HEK293T (cell line): ENCODE measurements at regions not wholly inside any gene's neighbourhood (a gene's known extent, or its start where the extent isn't known, plus 50 kb on each side); places are given as distances from the start of the nearest gene placed in this dataset.

Source experiments
- CTCF ChIA-PET: fragments of 350-600 bp; formaldehyde crosslinking; extraction: SDS; loops from one replicate; lab custom pipeline; 2021; ENCODE audit warnings: antibody characterized with exemption, inconsistent platforms; lab: Yijun Ruan, JAX
- POLR2A ChIA-PET: fragments of 350-600 bp; formaldehyde crosslinking; extraction: SDS; loops from one replicate; lab custom pipeline; 2020; ENCODE audit warnings: antibody characterized with exemption, inconsistent platforms; lab: Yijun Ruan, JAX
- DNase-seq: peaks from one replicate; pipeline ENCODE4 v3.0.0; 2012; ENCODE audit warnings: mixed read lengths; ENCODE audit errors: extremely low spot score
- ARNT ChIP-seq: fragments of 450-650 bp; IDR thresholded peaks from 2 replicates; pipeline ENCODE4 v1.6.1; 2017; ENCODE audit warnings: mild to moderate bottlenecking
- BHLHE40 ChIP-seq: fragments of 450-650 bp; IDR thresholded peaks from 2 replicates; pipeline ENCODE4 v1.6.1; 2016; ENCODE audit warnings: mild to moderate bottlenecking, moderate library complexity, borderline replicate concordance
- CTBP1 ChIP-seq: fragments of 450-650 bp; IDR thresholded peaks from 2 replicates; pipeline ENCODE4 v1.6.1; 2016; ENCODE audit warnings: borderline replicate concordance
- ELF4 ChIP-seq: fragments of 450-650 bp; IDR thresholded peaks from 2 replicates; pipeline ENCODE4 v1.6.1; 2017; ENCODE audit warnings: antibody characterized with exemption
- FOXA1 ChIP-seq: fragments of 450-650 bp; IDR thresholded peaks from 2 replicates; pipeline ENCODE4 v1.6.1; 2016; ENCODE audit warnings: mild to moderate bottlenecking
- FOXK2 ChIP-seq: fragments of 450-650 bp; IDR thresholded peaks from 2 replicates; pipeline ENCODE4 v1.6.1; 2016; ENCODE audit warnings: mild to moderate bottlenecking
- FOXM1 ChIP-seq: fragments of 450-650 bp; IDR thresholded peaks from 2 replicates; pipeline ENCODE4 v1.6.1; 2017; ENCODE audit warnings: mild to moderate bottlenecking, borderline replicate concordance
- HDGF ChIP-seq: fragments of 450-650 bp; IDR thresholded peaks from 2 replicates; pipeline ENCODE4 v1.6.1; 2017; ENCODE audit warnings: antibody characterized with exemption, borderline replicate concordance
- L3MBTL2 ChIP-seq: fragments of 450-650 bp; conservative IDR thresholded peaks from 2 replicates; pipeline ENCODE4 v1.6.1; 2016; ENCODE audit warnings: mild to moderate bottlenecking
- LEF1 ChIP-seq: fragments of 450-650 bp; IDR thresholded peaks from 2 replicates; pipeline ENCODE4 v1.6.1; 2017; ENCODE audit warnings: mild to moderate bottlenecking, borderline replicate concordance
- NFRKB ChIP-seq: fragments of 450-650 bp; IDR thresholded peaks from 2 replicates; pipeline ENCODE4 v1.6.1; 2016; ENCODE audit warnings: mild to moderate bottlenecking, moderate library complexity
- SP1 ChIP-seq: fragments of 450-650 bp; IDR thresholded peaks from 2 replicates; pipeline ENCODE4 v1.6.1; 2017
- SUZ12 ChIP-seq: fragments of 450-650 bp; IDR thresholded peaks from 2 replicates; pipeline ENCODE4 v1.6.1; 2016; ENCODE audit warnings: mild to moderate bottlenecking
- TARDBP ChIP-seq: fragments of 450-650 bp; IDR thresholded peaks from 2 replicates; pipeline ENCODE4 v1.6.1; 2016
- ZNF384 ChIP-seq: fragments of 450-650 bp; IDR thresholded peaks from 2 replicates; pipeline ENCODE4 v1.6.1; 2016
- TF ChIP-seq, protein P1 (sequence below): fragments of 450-650 bp; IDR thresholded peaks from 2 replicates; pipeline ENCODE4 v1.6.1; 2016

DNA sequence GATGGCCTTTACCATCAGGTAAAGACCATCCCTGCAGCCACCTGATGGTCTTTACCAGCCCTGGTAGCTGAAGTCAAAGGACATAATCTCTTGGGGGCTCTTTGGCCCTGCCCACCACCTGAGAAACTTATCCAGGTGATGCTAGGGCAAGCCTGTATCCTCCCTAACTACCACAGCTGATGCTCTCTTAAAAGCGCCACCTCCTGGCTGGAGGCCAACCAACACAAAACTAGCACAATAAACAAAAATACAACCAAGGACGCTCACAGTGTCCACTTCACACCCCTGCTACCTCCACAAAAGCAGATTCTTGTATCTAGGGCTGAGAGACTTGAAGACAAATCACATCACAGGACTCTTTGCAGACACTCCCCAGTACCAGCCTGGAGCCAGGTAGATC, 357.1 kb upstream of the POU3F1 start:
- ChIA-PET POLR2A (no interaction called here), CTCF (no interaction called here)
- DNase-seq, result no peak
- TF ChIP-seq L3MBTL2, result no peak
- no peak for TF ChIP-seq TARDBP
- TF ChIP-seq, protein P1, sequence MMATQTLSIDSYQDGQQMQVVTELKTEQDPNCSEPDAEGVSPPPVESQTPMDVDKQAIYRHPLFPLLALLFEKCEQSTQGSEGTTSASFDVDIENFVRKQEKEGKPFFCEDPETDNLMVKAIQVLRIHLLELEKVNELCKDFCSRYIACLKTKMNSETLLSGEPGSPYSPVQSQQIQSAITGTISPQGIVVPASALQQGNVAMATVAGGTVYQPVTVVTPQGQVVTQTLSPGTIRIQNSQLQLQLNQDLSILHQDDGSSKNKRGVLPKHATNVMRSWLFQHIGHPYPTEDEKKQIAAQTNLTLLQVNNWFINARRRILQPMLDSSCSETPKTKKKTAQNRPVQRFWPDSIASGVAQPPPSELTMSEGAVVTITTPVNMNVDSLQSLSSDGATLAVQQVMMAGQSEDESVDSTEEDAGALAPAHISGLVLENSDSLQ, result no peak
- TF ChIP-seq LEF1, result no peak
- no peak for TF ChIP-seq NFRKB
- TF ChIP-seq BHLHE40, result no peak
- no peak for TF ChIP-seq FOXK2
- no peak for TF ChIP-seq HDGF
- no peak for TF ChIP-seq ARNT

DNA sequence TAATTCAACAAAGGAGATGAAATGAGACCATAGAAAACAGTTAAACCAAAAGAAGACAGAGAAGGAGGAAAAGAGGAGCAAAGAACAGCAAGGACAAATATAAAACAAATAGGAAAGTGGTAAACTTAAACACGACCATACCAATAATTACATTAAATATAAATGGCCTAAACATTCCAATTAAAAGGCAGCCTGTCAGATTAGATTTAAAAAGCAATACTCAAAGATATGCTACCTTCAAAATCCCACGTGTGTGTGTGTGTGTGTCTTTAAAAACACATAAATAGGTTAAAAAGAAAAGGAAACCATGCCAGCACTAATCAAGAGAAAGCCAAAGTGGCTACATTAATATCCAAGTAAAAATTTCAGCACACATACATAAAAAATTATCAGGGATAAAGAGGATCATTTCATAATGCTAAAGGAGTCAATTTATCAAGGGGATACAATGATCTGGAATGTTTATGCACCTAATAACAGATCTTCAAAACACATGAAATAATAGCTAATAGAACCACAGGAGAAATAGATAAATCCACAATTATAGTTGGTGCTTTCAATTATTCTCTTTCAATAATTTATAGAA, 355.7 kb upstream of the POU3F1 start:
- CTCF ChIA-PET, result no interaction called here
- DNase-seq, result no peak
- POLR2A ChIA-PET, result no interaction called here

DNA sequence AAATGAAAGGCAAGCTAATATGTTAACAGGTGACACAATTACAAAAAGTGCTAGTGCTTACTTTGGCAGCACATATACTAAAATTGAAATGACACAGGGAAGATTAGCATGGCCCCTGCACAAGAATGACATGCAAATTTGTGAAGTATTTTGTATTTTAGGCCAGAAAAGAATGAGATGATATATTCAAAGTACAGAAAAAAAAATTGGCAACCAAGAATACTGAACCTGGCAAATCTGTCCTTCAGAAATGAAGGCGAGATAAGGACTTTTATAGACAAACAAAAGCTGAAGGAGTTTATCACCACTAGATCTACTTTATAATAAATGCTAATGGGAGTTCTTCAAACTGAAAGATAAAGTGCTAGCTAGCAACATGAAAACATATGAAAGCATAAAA, 350.0 kb upstream of the POU3F1 start:
- no peak for DNase-seq
- ChIA-PET CTCF (no interaction called here), POLR2A (no interaction called here)
- TF ChIP-seq NFRKB (no peak), FOXM1 (no peak), ZNF384 (no peak), LEF1 (no peak), ELF4 (no peak), CTBP1 (no peak), BHLHE40 (no peak), FOXA1 (no peak), SP1 (no peak), L3MBTL2 (no peak)

More for the DNA sequence above, 355.7 kb upstream of the POU3F1 start:
- TF ChIP-seq BHLHE40, result no peak
- no peak for TF ChIP-seq FOXM1
- no peak for TF ChIP-seq TARDBP
- TF ChIP-seq, protein P1, result no peak
- TF ChIP-seq SUZ12, result no peak
- TF ChIP-seq ARNT, result no peak
- TF ChIP-seq NFRKB, result no peak
- no peak for TF ChIP-seq L3MBTL2

DNA sequence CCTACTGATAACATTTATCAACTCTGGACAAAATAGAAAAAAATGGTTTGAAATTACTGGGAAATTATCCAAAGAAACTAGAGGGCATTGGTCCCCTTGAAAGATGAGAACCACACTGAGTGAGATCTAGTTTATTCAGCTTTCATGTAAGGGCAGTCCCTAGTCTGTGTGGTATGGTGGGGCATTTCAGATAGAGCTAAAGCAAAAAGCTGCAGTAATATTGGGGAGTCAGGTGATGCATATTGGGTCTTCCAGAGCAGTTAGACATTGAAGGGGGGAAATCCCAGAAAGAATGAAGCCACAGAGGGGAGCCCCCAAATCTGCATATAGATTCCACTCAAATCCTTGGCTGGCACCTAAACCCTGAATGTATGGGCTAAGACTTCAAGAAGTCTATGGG, 347.7 kb upstream of the POU3F1 start:
- ChIA-PET CTCF (interaction anchor here (0.6 kb wide), 1 partner anchor 1921 kb away, joined by 3 read pairs; no protein-coding TSS in a partner anchor), POLR2A (no interaction called here)
- no peak for DNase-seq
- TF ChIP-seq, protein P1, result no peak
- no peak for TF ChIP-seq ZNF384
- no peak for TF ChIP-seq ELF4
- no peak for TF ChIP-seq FOXA1
- no peak for TF ChIP-seq TARDBP
- TF ChIP-seq CTBP1, result no peak
- TF ChIP-seq LEF1, result no peak
- TF ChIP-seq BHLHE40, result no peak
- TF ChIP-seq SP1, result no peak

DNA sequence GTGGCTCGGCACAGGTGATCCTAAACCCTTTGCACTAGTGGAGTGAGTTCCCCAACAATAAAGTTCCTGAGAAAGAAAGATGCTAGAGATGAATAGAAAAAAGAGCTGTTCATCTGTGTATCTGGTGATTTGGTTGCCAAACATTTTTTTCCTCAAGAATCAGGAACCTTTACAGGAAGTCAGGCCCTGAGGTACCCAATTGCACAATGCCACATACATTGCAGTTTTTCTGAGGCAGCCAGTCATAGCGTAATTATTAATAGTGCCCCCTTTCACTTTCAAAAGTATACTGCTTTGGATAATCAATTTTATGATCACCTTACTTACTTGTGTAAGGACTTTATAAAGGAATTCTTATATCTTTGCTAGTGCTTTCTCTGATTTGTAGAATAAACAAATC, 346.3 kb upstream of the POU3F1 start:
- no peak for TF ChIP-seq L3MBTL2
- no peak for TF ChIP-seq ARNT
- TF ChIP-seq, protein P1, result no peak
- TF ChIP-seq SP1, result no peak
- TF ChIP-seq ZNF384, result no peak
- TF ChIP-seq NFRKB, result no peak
- no peak for TF ChIP-seq CTBP1
- POLR2A ChIA-PET, result no interaction called here
- no peak for DNase-seq
- CTCF ChIA-PET, result no interaction called here

DNA sequence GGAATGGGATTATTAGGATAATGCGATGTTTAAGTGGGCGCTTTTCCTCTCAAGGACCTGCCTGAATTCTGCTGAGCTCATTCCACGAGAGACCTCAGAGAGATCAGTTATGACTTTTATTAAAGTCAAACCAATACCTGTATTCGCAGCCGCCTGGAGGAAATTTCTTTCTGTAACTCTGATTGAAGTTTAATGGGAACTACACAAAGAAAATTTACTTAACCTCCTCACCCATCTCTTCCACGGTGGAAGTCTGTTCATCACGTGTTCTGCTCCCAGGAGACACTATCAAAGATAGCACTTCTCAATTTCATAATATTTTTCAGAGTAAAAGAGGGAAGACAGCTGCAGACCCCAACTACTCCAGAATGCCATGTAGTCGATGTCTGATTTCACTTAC, 334.7 kb upstream of the POU3F1 start:
- ChIA-PET CTCF (no interaction called here), POLR2A (no interaction called here)
- TF ChIP-seq SP1 (no peak), LEF1 (no peak), L3MBTL2 (no peak), TARDBP (no peak), ELF4 (no peak), BHLHE40 (no peak), ARNT (no peak), FOXA1 (no peak), FOXK2 (no peak), FOXM1 (no peak), HDGF (no peak)
- TF ChIP-seq, protein P1, result no peak
- DNase-seq, result no peak
